ENCODE measurements at regions not wholly inside any gene's neighbourhood (a gene's known extent, or its start where the extent isn't known, plus 50 kb on each side); places are given as distances from the start of the nearest gene placed in this dataset.

GRCh38 chr10:10798102-10798863 is 219.4 kb upstream of the CELF2 start:
- Mint-ChIP-seq H3K9me3 (ENCODE audit: unreplicated experiment) (peaks cover 2% of the 10 kb centered on the region), H3K27me3 (ENCODE audit: unreplicated experiment) (no peaks in the 10 kb centered on the region), H3K4me3 (ENCODE audit: unreplicated experiment) (peak overlapping the region; percentile 41), H3K4me1 (ENCODE audit: low read depth, unreplicated experiment) (peaks cover 16% of the 10 kb centered on the region), H3K36me3 (ENCODE audit: unreplicated experiment) (no peaks in the 10 kb centered on the region), H3K27ac (ENCODE audit: unreplicated experiment) (no peak overlapping the region)
- TF ChIP-seq CTCF (IDR thresholded peaks at IDR 0.05; ENCODE audit: partially characterized antibody, unreplicated experiment) = no peak
- DNase-seq = no peak

- Mint-ChIP-seq H3K27ac (ENCODE audit: unreplicated experiment) (no peak overlapping the region), H3K9me3 (ENCODE audit: unreplicated experiment) (peaks cover 2% of the 10 kb centered on the region), H3K4me3 (ENCODE audit: unreplicated experiment) (no peak overlapping the region), H3K4me1 (ENCODE audit: low read depth, unreplicated experiment) (peaks cover 16% of the 10 kb centered on the region), H3K36me3 (ENCODE audit: unreplicated experiment) (no peaks in the 10 kb centered on the region), H3K27me3 (ENCODE audit: unreplicated experiment) (no peaks in the 10 kb centered on the region)
- no peak for DNase-seq
- no peak for TF ChIP-seq CTCF (IDR thresholded peaks at IDR 0.05; ENCODE audit: partially characterized antibody, unreplicated experiment)
These were observed 218.8 kb upstream of the CELF2 start for GRCh38 chr10:10798864-10799192.

- no peak for DNase-seq
- no peak for TF ChIP-seq CTCF (IDR thresholded peaks at IDR 0.05; ENCODE audit: partially characterized antibody, unreplicated experiment)
- Mint-ChIP-seq H3K9me3 (ENCODE audit: unreplicated experiment) (no peaks in the 10 kb centered on the region), H3K4me1 (ENCODE audit: low read depth, unreplicated experiment) (peaks cover 24% of the 10 kb centered on the region), H3K4me3 (ENCODE audit: unreplicated experiment) (no peak overlapping the region), H3K27ac (ENCODE audit: unreplicated experiment) (no peak overlapping the region), H3K27me3 (ENCODE audit: unreplicated experiment) (no peaks in the 10 kb centered on the region), H3K36me3 (ENCODE audit: unreplicated experiment) (no peaks in the 10 kb centered on the region)
These were observed 216.7 kb upstream of the CELF2 start for GRCh38 chr10:10800961-10801360.

GRCh38 chr10:10803278-10803677 is 214.4 kb upstream of the CELF2 start:
- no peaks in the 10 kb centered on the region for H3K9me3 Mint-ChIP-seq (ENCODE audit: unreplicated experiment)
- H3K27me3 Mint-ChIP-seq (ENCODE audit: unreplicated experiment) = no peaks in the 10 kb centered on the region
- no peak for TF ChIP-seq CTCF (IDR thresholded peaks at IDR 0.05; ENCODE audit: partially characterized antibody, unreplicated experiment)
- H3K4me3 Mint-ChIP-seq (ENCODE audit: unreplicated experiment) = no peak overlapping the region
- peaks cover 10% of the 10 kb centered on the region for H3K4me1 Mint-ChIP-seq (ENCODE audit: low read depth, unreplicated experiment)
- H3K36me3 Mint-ChIP-seq (ENCODE audit: unreplicated experiment) = no peaks in the 10 kb centered on the region
- DNase-seq = no peak
- no peak overlapping the region for H3K27ac Mint-ChIP-seq (ENCODE audit: unreplicated experiment)

- peaks cover 9% of the 10 kb centered on the region for H3K4me1 Mint-ChIP-seq (ENCODE audit: low read depth, unreplicated experiment)
- no peaks in the 10 kb centered on the region for H3K9me3 Mint-ChIP-seq (ENCODE audit: unreplicated experiment)
- no peak overlapping the region for H3K4me3 Mint-ChIP-seq (ENCODE audit: unreplicated experiment)
- no peaks in the 10 kb centered on the region for H3K36me3 Mint-ChIP-seq (ENCODE audit: unreplicated experiment)
- no peak for DNase-seq
- TF ChIP-seq CTCF (IDR thresholded peaks at IDR 0.05; ENCODE audit: partially characterized antibody, unreplicated experiment) = no peak
- no peak overlapping the region for H3K27ac Mint-ChIP-seq (ENCODE audit: unreplicated experiment)
- H3K27me3 Mint-ChIP-seq (ENCODE audit: unreplicated experiment) = no peaks in the 10 kb centered on the region
These were observed 213.6 kb upstream of the CELF2 start for GRCh38 chr10:10804061-10804460.
